WERI-Rb-1 (cell line): ENCODE measurements at regions not wholly inside any gene's neighbourhood (a gene's known extent, or its start where the extent isn't known, plus 50 kb on each side); places are given as distances from the start of the nearest gene placed in this dataset.

ENCODE experiments used
- DNase-seq: peaks from one replicate; pipeline ENCODE4 v3.0.0-alpha.2; 2020
- H3K27ac ChIP-seq: fragments of 250-450 bp; sonication (Bioruptor Pico); 2 replicates; pipeline ENCODE4 v1.5.1; 2020; ENCODE audit warnings: mild to moderate bottlenecking, moderate library complexity
- H3K27me3 ChIP-seq: fragments of 250-450 bp; sonication (Bioruptor Pico); 2 replicates; pipeline ENCODE4 v1.5.1; 2021; ENCODE audit warnings: mild to moderate bottlenecking, low read depth, moderate library complexity; ENCODE audit not compliant: insufficient read depth, severe bottlenecking
- H3K36me3 ChIP-seq: fragments of 250-450 bp; sonication (Bioruptor Pico); 2 replicates; pipeline ENCODE4 v1.5.1; 2020; ENCODE audit warnings: mild to moderate bottlenecking, moderate library complexity
- H3K4me3 ChIP-seq: 2 replicates; pipeline ENCODE4 v1.5.1; 2011; ENCODE audit warnings: low read depth, mild to moderate bottlenecking, control low read depth, low read length
- H3K9me3 ChIP-seq: fragments of 250-450 bp; sonication (Bioruptor Pico); 2 replicates; pipeline ENCODE4 v1.5.1; 2021; ENCODE audit warnings: mild to moderate bottlenecking, moderate library complexity; ENCODE audit not compliant: severe bottlenecking
- CTCF ChIP-seq: IDR thresholded peaks from 2 replicates; pipeline ENCODE4 v1.5.1; 2011; ENCODE audit warnings: low read depth, mild to moderate bottlenecking, control low read depth, inconsistent platforms, low read length

- H3K36me3 ChIP-seq = no peaks in the 10 kb centered on the region
- H3K27ac ChIP-seq = no peak overlapping the region
- no peak overlapping the region for H3K4me3 ChIP-seq
- H3K9me3 ChIP-seq = no peaks in the 10 kb centered on the region
- TF ChIP-seq CTCF = no peak
- no peaks in the 10 kb centered on the region for H3K27me3 ChIP-seq
- no peak for DNase-seq
These were observed 95.2 kb upstream of the TIAM2 start for GRCh38 chr6:154899824-154900463.

- no peak for TF ChIP-seq CTCF
These were observed 93.1 kb upstream of the TIAM2 start for GRCh38 chr6:154901876-154902552.

GRCh38 chr6:154907291-154907690, 87.8 kb upstream of the TIAM2 start:
- Histone ChIP-seq H3K27ac (no peak overlapping the region), H3K36me3 (no peaks in the 10 kb centered on the region), H3K9me3 (no peaks in the 10 kb centered on the region), H3K27me3 (no peaks in the 10 kb centered on the region), H3K4me3 (no peak overlapping the region)
- no peak for DNase-seq
- TF ChIP-seq CTCF = no peak

More at GRCh38 chr6:154901876-154902552, 93.1 kb upstream of the TIAM2 start:
- DNase-seq = no peak
- H3K36me3 ChIP-seq = no peaks in the 10 kb centered on the region
- H3K27ac ChIP-seq = no peak overlapping the region
- no peaks in the 10 kb centered on the region for H3K27me3 ChIP-seq
- H3K4me3 ChIP-seq = no peak overlapping the region
- H3K9me3 ChIP-seq = no peaks in the 10 kb centered on the region

- no peak for TF ChIP-seq CTCF
- Histone ChIP-seq H3K36me3 (no peaks in the 10 kb centered on the region), H3K9me3 (no peaks in the 10 kb centered on the region), H3K27me3 (no peaks in the 10 kb centered on the region), H3K27ac (no peak overlapping the region; the same call in 1 of the 2 replicates), H3K4me3 (no peak overlapping the region)
- DNase-seq = no peak
These were observed 86.4 kb upstream of the TIAM2 start for GRCh38 chr6:154908723-154909122.

- H3K27ac ChIP-seq = peak overlapping the region; percentile 52
- TF ChIP-seq CTCF = no peak
- no peaks in the 10 kb centered on the region for H3K27me3 ChIP-seq
- no peaks in the 10 kb centered on the region for H3K9me3 ChIP-seq
- no peak for DNase-seq
- no peaks in the 10 kb centered on the region for H3K36me3 ChIP-seq
- H3K4me3 ChIP-seq = no peak overlapping the region
These were observed 85.8 kb upstream of the TIAM2 start for GRCh38 chr6:154909311-154909710.

GRCh38 chr6:154909821-154910220, 85.3 kb upstream of the TIAM2 start:
- no peak overlapping the region for H3K4me3 ChIP-seq
- no peaks in the 10 kb centered on the region for H3K9me3 ChIP-seq
- TF ChIP-seq CTCF = no peak
- H3K27ac ChIP-seq = peak overlapping the region; percentile 52
- H3K36me3 ChIP-seq = no peaks in the 10 kb centered on the region
- DNase-seq = peak; percentile 45
- H3K27me3 ChIP-seq = no peaks in the 10 kb centered on the region
